IPS DF 4.7 (cell line): ENCODE measurements at regions not wholly inside any gene's neighbourhood (a gene's known extent, or its start where the extent isn't known, plus 50 kb on each side); places are given as distances from the start of the nearest gene placed in this dataset.

Experiments
- DNase-seq: peaks from one replicate; pipeline ENCODE4 v3.0.0-alpha.2; 2013; ENCODE audit warnings: low spot score; ENCODE audit errors: extremely low read depth

DNA sequence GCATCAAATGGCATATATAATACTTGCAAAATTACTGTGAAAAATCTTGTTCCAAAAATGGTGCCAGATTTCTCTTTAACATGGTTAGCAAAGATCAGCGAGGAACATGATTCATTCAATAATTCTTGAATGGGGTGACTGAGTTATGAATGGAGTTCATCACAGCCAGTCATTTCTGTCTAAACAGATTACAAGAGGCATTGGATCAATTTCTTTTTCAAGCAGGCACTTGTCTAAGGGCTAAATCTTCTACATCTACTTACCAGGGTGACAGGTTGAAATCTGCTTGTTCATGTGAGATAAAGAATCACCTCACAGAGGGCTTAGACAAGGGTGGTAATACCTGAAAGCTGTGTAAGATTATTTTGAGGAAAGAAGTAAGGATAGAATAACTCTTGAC lies 247.7 kb downstream of the ATP23 start:
- no peak for DNase-seq

DNA sequence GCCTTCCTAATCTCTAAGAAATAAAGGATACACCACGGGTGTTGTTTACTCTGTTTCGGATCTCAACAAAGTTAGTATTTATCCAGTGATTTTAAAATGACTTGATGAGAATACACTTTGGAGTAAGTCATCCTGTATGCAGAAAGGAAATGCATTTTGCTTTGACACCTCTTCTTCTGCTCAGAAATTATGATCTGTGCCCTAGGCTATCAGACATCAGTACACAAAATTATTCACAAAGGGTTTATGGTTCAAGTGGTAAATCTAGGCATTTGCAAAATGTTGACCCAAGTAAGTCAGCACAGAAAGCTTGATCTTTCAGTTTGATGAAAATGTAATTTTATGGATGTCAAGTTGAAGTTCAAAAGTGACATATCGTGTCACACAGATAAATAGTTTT lies 248.5 kb downstream of the ATP23 start:
- no peak for DNase-seq

DNA sequence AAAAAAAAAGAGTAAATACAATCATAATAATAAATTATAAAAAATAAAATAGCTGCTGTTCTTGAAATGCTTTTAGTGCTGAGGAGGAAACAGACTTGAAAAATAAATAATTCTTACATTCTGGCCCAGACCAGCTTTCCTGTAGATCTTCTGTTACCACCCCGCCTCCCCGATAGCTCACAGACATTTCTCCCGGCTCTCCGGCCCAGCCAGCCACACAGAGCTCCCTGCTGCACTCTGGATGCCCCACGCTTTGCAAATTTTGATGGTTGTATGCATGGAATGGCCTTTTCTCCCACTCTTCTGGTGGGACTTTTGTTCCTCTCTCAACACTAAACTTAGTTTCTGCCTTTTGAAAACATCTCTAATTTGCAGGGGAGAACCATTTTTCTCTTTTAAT lies 249.3 kb downstream of the ATP23 start:
- DNase-seq, result no peak

DNA sequence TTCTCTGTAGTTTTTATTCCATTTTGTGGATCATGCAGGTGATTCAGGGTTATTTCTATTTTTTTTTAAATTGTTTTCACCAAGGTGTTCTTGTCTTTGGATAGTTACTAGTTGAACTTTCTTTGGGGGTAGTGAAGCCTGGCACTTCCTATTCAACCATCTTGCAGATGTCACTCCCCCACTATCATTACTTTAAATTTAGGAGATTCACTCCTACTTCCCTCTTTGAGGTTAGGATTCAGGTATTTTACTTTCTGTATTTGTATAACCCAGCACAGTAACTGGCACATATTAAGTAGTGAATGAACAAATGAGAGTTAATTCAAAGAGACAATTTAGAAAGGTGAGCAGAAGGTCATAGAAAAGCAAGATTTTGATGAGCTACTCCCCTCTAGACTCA lies 255.6 kb downstream of the ATP23 start:
- DNase-seq, result no peak

DNA sequence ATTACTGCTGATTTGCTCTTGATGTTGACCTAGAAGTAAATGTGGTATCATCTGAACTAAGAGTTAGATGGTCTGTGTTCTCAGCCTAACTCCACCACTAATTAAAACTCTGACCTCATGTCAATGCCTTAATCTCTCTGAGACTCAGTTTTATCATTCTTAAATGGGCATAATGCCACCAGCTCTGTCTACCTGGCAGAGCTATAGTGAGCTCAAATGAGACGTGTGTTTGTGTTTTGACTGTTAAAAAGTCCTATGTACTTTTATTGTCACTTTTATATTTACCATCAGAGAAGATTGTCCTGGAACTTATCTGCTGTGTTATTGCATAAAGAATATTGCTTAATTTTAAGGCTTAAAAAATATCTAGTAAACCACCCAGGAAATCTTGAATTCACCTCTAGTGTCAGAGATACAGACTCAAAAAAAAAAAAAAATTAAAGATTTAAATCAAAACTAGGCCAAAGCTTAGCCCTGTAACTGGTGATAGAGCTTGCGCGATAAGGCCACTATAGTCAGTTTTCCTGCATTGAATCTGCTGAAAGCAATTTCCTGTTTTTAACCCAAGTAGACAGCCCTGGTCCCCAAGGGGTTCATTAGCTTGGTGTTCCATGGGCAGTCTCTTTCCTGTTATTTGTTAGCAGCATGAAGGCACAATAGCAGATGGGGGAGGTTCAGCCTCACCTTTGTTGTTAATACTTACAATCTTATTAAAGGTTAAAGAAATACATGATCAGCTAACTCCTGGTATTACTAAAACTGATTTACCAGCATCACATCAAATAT lies 261.8 kb downstream of the ATP23 start:
- no peak for DNase-seq

DNA sequence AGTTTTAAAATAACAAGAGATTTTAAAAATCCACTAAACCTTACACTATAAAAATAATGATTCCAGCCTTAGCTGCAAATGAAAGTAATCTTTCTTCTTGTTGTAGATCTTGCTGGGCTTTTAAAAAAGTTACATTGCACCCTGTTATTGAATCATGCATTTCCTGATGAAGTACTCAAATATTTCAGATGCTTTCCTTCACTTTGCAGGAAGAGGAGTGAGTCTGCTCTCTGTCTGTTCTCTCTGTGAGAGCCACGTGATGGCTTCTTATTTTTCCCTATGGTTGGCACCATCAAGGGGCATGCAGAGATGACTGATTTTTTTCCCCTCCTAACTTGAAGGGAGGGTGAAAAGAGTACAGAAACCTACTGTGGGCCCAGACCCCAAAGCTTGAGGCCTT lies 262.7 kb downstream of the ATP23 start:
- DNase-seq, result no peak

DNA sequence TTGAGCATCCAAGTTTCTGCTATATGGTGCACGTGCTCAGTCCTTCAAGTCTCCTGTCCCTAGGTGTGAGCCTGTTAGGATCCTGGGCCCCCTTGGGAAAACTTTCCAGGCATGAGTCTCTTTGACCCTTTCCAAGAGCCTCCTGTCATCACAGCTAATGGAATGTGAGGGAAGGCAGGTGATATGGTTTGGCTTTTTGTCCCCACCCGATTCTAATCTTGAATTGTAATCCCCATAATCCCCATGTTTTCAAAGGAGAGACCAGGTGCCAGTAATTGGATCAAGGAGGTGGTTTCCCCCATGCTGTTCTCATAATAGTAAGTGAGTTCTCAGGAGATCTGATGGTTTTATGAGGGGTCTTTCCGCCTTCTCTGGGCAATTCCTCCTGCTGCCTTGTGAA lies 265.5 kb downstream of the ATP23 start:
- no peak for DNase-seq

DNA sequence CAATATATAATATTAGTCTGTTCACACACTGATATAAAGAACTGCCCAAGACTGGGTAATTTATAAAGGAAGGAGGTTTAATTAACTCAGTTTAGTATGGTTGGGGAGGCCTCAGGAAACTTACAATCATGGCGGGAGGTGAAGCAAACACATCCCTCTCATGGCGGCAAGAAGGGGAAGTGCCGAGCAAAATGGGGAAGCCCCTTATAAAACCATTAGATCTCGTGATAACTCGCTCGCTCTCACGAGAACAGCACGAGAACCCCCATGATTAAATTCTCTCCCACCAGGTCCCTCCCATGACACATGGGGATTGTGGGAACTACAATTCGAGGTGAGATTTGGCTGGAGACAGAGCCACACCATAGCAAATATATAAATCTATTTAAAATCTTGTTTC lies 269.8 kb downstream of the ATP23 start:
- no peak for DNase-seq

DNA sequence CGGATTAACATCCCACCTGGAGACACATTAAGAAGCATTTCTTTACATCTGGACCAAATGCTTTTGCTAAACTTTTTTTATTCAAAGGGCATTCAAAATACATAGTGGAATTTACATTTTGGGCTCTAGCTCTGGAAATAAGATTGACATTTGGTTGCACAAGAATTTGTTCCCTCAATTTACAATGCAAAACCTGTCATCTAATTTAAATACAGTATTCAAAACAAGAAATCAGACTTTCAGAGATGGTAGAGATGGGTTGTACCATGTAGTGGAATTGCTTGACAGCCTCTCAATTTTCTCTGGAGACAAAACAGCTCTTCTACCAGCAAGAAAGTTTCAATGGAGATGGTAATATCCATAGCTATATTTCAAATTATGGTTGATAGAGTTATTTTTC lies 275.8 kb downstream of the ATP23 start:
- no peak for DNase-seq

DNA sequence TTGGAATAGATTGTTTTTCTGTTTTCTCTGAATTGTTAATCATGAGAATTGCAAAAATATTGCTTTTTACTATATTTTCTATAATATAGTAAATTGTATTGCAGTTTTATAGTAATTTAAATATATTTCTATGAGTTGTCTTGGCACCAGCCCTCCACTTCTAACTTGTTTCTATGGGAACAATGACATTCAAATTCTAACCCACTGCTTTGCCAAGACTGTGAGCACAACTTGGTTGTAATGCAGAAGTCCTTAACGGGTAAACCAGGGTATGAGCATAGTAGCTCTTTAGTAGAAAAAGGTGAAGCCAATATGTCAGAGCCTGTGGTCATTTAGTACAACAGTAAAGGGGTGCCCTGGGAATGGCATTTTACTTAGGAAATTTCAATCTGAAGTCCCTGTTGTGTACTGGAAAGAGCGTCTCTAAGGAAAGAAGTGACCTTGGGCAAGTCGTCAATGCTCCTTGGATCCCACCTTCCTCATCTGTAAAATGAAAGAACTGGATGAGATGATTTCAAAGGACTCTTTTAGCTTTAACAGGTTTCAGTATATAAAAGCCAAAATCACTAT lies 283.3 kb downstream of the ATP23 start:
- DNase-seq, result no peak

DNA sequence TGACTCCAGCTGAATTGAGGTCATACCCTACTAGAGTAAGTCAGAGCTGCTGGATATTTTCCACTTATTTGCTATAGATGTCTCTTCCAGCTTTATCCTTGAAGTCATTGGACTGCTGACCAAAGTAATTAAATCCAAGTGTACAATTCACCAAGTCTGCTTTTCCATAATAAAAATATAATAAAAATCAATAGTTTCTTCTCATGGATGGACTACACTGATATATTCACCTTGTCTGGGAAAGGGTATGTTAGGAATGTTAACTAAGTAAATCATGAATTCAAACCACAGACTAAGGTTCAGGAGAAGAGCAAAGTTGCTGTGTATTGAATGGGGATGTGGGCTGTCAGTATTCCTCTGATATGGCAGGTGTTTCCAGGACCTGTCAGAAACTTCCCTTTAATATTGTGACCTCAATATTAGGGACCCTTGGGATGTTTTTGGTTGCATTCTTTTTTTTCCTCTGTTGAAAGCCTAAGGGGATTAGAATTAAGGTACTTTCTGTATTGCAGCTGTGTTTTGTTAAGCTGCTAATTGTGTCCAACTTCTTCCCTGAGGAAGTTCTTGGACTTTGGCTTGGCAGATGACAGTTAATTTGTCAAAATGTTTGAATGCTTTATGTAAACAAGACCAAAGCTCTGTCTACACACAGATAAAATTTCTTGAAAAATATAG lies 284.0 kb downstream of the ATP23 start:
- DNase-seq, result no peak

DNA sequence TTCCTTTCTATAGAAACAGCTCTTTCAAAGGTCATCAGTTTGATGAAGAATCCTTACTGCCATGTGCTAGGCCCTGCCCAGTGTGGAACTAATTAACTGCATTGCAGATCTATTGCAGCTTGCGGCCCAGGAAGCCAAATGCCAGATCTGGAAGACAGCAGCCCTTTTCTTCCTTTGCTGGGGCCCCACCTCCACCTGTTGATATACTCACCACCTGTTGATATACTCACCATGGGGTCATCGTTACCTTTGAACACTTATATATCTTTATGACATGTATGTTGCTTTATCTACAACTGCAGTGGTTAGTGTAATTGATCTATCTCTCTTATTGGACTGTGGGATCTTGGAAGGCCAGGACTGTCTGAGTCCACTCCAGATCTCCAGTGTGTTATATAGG lies 292.5 kb downstream of the ATP23 start:
- no peak for DNase-seq

DNA sequence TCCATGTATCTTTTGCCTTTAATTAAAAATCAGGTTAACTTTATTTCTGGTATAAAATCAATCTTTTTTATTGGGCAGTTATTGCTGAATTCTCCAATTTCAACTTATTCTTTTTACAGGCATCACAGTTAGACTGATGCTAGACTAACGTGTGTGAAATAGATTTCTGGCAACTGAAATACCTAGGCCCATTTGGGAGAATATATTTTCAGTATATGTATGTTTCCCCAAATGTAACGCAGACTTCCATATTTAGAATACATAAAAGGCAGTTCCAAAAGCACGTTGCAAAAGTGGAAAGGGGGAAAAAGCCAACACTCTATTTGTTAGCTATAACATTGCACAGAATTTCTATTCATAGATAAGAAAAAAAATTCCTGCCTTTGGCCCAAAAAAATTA lies 297.0 kb downstream of the ATP23 start:
- DNase-seq, result no peak

DNA sequence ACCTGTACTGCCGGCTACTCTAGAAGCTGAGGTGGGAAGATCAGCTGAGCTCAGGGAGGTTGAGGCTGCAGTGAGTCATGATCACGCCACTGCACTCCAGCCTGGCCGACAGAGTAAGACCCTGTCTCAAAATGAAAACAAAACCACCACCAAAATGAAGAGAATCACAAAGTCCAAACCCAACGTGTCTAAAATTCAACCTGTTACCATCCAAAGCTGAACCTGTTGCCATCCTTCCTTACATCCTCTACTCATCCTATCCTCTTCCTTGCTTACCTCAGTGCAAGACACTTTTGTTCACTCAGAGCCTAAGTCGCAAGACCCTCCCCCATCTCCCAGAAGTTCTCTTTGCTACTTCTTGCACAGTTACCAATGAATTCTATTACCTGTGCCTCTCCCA lies 299.7 kb downstream of the ATP23 start:
- no peak for DNase-seq

DNA sequence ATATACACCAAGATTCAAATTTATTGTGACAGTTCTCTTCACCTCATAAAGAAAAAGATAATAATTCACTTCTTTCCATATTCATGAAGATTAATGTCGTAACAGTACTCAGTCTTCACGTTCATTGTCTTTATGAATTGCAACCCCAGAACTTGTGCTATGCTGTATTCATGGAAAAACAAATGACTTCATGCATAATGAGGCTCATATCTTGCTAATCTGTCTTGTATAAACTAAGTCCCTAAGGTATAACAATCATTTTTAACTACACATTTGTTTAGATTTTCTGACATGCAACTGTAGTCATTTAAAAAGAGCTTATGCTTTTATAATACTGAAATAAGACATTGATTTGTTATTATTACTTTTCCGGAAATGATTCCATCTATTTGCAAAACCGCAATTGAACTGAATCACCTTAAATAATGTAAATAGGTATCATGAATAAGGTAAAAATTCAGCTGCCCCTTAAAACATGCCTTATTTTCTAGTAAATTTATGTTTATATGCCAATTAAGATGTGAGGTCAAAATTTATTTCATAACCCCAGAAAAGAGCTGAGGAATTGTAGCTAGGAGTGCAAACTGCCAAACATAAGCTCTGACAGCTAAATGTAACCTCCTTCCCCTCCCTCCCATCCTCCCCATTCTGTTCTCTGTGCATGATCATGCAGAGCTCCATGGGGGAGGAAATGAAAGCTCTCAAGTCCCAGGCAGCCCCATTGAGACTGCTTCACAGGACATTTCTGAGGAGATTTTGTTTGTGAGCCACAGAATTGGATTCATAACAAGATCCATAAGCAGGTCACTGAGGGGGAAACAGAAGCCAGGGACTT lies 301.6 kb downstream of the ATP23 start:
- DNase-seq, result no peak

DNA sequence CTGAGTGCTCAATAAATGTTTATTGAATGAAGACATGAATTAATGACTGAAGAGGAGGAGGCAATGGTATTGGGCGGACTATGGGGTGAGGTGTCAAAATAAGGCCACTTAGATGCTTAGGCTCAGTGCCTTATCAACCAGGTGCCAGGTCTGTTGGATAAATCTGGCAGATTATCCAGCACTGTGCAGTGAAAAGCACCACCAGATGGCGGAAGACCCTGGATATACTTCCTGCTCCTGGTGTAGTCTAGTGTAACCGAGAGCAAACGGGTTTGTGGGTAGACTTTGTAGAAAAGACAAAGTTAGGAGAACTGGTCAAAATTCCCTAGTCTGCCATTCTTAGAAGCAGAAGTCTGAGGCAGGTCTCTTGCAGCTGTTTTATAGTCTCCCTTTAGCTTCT lies 306.3 kb downstream of the ATP23 start:
- no peak for DNase-seq

DNA sequence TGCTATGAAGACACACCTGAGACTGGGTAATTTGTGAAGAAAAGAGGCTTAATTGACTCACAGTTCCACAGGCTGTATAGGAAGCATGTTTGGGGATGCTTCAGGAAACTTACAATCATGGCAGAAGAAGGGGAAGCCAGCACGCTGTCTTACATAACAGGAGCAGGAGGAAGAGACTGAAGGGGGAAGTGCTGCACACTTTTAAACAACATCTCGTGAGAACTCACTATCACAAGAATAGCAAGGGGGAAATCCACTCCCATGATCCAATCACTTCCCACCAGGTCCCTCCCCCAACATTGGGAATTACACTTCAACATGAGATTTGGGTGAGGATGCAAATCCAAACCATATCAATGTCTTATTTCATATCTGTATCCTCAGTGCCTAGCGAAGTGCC lies 307.2 kb downstream of the ATP23 start:
- no peak for DNase-seq

DNA sequence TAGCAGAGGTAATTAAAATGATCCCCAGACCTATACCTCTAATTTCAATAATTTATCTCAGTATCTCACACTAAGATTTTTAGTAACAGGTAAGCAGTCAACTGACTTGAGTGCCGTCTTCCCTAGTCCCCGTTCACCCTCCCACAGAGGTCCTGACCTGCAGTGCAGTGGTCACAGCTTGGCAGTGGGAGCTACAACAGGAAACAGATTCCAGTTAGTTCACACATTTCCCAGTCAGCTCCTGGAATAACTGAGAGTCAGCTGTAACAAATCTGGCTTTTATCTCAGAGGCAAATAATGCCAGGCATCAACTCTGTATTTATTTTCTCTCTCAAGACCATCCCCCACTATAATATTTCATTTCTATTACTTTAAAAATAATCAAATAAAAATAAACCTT lies 308.2 kb downstream of the ATP23 start:
- no peak for DNase-seq

DNA sequence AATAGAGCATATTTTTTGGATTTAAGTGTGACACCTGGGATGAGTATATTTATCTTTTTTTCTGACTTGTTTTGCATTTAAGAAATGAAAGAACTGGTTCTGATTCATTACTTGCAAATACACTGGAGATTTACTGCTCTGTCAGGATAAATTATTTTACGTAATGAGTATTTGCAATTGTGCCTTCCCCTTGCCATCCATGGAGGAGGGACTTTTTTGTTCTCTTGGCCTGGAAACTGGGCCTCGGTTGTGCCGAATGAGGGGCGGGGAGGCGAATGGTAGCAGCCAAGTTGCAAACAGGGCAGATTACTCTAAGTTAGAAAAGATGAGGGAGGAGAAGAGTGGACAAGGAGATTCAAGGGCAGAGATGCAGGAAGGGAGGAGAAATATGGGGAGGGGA lies 308.7 kb downstream of the ATP23 start:
- DNase-seq, result no peak

DNA sequence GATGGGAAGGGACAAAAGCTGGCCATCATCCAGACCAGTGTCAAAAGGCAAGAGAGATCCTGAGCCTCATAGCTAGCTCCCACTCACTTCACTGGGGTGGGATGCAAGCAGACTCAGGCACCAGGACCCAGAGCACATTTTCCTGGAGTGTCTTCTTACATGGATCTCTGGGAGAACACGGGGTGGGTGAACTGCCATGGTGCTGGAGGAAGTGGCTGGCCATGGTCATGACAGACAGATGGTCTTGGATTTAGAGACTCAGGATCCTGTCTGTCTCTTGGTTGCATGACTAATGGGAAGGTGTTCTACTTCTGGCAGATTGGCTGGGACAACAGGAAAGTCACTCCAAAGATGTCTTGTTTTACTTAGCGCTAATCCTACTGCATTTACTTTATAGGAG lies 311.5 kb downstream of the ATP23 start:
- no peak for DNase-seq

DNA sequence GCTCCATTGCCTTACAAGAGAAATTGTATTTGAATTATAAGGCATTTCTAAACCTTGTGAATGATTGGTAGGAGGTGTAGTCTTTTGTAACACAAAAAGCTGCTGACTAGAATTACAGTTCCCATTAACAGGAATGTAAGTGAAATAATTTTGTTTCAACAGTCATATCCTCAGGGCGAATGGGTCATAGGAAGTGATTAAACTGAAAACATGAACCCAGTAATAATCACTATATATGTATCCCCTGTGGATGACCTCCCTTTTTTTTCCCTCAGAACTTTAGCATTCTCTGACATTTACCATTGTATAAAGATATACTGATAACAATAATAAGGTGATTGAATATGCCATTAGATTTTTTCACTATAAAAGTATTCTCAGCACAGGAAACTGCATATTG lies 312.3 kb downstream of the ATP23 start:
- DNase-seq, result no peak

DNA sequence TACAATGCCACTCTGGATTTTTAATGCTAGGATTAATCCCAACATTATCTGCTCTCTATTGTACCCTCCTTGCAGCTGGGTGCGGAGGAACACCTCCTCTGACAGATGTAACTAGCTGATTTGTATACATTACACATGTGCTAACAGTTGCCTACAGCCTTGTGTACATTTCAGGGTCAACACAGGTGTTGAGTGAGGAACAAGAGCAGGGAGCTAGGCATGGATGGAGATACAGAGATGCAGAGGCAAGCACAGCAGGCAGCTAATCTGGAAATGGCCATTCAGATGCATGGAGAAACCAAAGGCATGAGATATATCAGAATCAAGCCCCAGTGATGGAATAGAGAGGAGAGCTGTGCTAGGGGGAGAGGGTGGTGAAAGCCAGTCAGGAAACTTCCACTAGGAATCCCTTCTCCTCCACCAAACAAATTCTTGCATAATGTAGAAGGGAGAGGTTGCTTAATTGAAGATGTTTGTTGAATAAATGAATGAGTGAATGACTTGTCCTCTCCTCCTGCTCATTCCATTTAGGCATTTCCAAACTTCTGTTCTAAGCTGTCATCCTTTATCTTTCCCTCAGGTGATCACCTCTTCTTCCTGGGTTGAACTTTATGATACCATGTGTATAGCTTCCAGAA lies 313.2 kb downstream of the ATP23 start:
- no peak for DNase-seq
